ENCODE measurements at regions not wholly inside any gene's neighbourhood (a gene's known extent, or its start where the extent isn't known, plus 50 kb on each side); places are given as distances from the start of the nearest gene placed in this dataset.

DNA sequence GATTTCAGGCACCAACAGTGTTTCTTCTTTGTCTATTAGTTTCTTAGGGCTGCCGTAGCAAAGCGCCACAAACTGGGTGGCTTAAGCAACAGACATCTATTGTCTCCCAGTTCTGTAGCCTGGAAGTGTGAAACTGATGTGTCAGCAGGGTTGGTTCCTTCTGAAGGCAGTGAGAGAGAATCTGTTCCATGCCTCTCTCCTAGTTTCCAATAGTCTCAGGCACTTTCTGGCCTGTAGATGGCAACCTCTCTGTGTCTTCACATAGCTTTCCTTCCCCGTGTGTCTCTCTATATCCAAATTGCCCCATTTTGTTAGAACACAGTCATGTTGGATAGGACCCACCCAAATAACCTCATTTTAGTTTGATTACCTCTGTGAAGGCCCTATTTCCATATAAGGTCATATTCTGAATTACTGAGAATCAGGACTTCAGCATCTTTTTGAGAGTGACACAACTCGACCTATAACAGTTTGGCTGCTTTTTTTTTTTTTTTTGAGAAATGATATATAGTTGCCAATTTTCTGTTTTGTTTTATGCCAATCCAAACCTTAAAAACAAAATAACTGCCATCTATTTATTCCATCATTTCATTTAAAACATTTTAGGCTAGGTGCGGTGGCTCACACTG is 108.2 kb downstream of the SLC36A4 start:
- TF ChIP-seq POLR2A (IDR thresholded peaks at IDR 0.05) = no peak
- TF ChIP-seq, protein P1, sequence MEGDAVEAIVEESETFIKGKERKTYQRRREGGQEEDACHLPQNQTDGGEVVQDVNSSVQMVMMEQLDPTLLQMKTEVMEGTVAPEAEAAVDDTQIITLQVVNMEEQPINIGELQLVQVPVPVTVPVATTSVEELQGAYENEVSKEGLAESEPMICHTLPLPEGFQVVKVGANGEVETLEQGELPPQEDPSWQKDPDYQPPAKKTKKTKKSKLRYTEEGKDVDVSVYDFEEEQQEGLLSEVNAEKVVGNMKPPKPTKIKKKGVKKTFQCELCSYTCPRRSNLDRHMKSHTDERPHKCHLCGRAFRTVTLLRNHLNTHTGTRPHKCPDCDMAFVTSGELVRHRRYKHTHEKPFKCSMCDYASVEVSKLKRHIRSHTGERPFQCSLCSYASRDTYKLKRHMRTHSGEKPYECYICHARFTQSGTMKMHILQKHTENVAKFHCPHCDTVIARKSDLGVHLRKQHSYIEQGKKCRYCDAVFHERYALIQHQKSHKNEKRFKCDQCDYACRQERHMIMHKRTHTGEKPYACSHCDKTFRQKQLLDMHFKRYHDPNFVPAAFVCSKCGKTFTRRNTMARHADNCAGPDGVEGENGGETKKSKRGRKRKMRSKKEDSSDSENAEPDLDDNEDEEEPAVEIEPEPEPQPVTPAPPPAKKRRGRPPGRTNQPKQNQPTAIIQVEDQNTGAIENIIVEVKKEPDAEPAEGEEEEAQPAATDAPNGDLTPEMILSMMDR (IDR thresholded peaks at IDR 0.05 in 4 of 5, conservative IDR thresholded peaks at IDR 0.05 in 1 of 5) = no peak
